BLaER1 (cell line): ENCODE measurements at regions not wholly inside any gene's neighbourhood (a gene's known extent, or its start where the extent isn't known, plus 50 kb on each side); places are given as distances from the start of the nearest gene placed in this dataset.
A peak's percentile ranks its signal among the peaks of the same experiment; 100 is the strongest.

Experiments
- H3K27ac ChIP-seq: shearing (Covaris generic); formaldehyde crosslinking; 2 replicates; pipeline ENCODE4 v1.8.1; 2022
- H3K27me3 ChIP-seq: shearing (Covaris generic); formaldehyde crosslinking; 2 replicates; pipeline ENCODE4 v1.8.1; 2022
- H3K36me3 ChIP-seq: shearing (Covaris generic); formaldehyde crosslinking; 2 replicates; pipeline ENCODE4 v1.8.1; 2022
- H3K4me1 ChIP-seq: shearing (Covaris generic); formaldehyde crosslinking; 2 replicates; pipeline ENCODE4 v1.8.1; 2022
- H3K4me2 ChIP-seq: shearing (Covaris generic); formaldehyde crosslinking; 2 replicates; pipeline ENCODE4 v1.8.1; 2022
- H3K4me3 ChIP-seq: shearing (Covaris generic); formaldehyde crosslinking; 2 replicates; pipeline ENCODE4 v1.8.1; 2022
- H3K9ac ChIP-seq: shearing (Covaris generic); formaldehyde crosslinking; 2 replicates; pipeline ENCODE4 v1.8.1; 2022
- H3K9me3 ChIP-seq: shearing (Covaris generic); formaldehyde crosslinking; 2 replicates; pipeline ENCODE4 v1.8.1; 2022
- H4K20me1 ChIP-seq: shearing (Covaris generic); formaldehyde crosslinking; 2 replicates; pipeline ENCODE4 v1.8.1; 2022
- Cebpa-rat ChIP-seq: shearing (Covaris generic); IDR thresholded peaks from 2 replicates; pipeline ENCODE4 v1.8.1; 2022

DNA sequence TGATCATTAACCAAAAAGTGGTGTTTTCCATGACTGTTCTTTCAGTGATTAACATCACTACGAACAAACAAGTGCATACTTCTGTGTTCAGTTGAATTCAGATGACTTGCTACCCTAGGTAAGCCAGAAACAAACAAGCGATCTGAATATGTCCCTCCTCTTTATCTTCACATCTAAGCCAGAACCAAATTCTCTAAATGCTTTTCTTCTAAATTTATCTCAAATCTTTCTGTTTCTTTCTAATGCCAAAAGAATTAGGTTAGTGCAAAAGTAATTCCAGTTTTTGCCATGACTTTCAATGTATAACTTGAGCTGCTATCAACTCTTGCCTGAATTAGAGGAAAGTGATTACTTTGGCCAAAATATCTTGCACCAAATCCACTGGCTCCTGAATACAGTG is 481.2 kb downstream of the COL11A1 start:
- Histone ChIP-seq H3K9me3 (no peaks in the 10 kb centered on the region), H4K20me1 (no peaks in the 10 kb centered on the region), H3K36me3 (no peaks in the 10 kb centered on the region), H3K9ac (no peak overlapping the region), H3K4me2 (no peak overlapping the region), H3K27me3 (no peaks in the 10 kb centered on the region), H3K4me1 (no peaks in the 10 kb centered on the region), H3K27ac (no peak overlapping the region), H3K4me3 (no peak overlapping the region)
- no peak for TF ChIP-seq Cebpa-rat

GRCh38 chr1:102615896-102616295 is 492.4 kb downstream of the COL11A1 start:
- H4K20me1 ChIP-seq = no peaks in the 10 kb centered on the region
- no peak for TF ChIP-seq Cebpa-rat
- H3K9ac ChIP-seq = no peak overlapping the region
- no peaks in the 10 kb centered on the region for H3K4me1 ChIP-seq
- H3K27ac ChIP-seq = no peak overlapping the region
- no peak overlapping the region for H3K4me2 ChIP-seq
- no peaks in the 10 kb centered on the region for H3K27me3 ChIP-seq
- H3K4me3 ChIP-seq = no peak overlapping the region
- H3K36me3 ChIP-seq = no peaks in the 10 kb centered on the region
- H3K9me3 ChIP-seq = no peaks in the 10 kb centered on the region

DNA sequence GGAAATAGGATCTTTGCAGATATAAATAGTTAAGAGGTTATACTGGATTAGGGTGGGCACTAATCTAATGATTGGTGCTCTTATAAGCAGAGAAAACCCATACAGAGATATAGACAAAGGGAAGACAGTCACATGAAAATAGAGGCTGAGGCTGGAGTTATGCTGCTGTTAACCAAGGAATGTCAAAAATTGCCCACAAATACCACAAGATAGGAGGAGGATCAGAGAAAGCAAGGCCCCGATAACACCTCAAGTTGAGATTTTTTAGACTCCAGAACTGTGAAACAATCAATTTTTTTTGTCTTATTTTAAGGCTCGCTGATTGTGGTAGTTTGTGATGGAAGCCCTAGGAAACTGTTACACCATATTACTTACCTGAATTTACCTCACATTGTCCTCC is 513.2 kb downstream of the COL11A1 start:
- H3K4me2 ChIP-seq = no peak overlapping the region
- H3K4me3 ChIP-seq = no peak overlapping the region
- H3K4me1 ChIP-seq = no peaks in the 10 kb centered on the region
- no peak for TF ChIP-seq Cebpa-rat
- no peaks in the 10 kb centered on the region for H4K20me1 ChIP-seq
- no peaks in the 10 kb centered on the region for H3K27me3 ChIP-seq
- H3K36me3 ChIP-seq = no peaks in the 10 kb centered on the region
- H3K9ac ChIP-seq = no peak overlapping the region
- H3K9me3 ChIP-seq = peaks cover 2% of the 10 kb centered on the region; the same call in 1 of the 2 replicates
- no peak overlapping the region for H3K27ac ChIP-seq

DNA sequence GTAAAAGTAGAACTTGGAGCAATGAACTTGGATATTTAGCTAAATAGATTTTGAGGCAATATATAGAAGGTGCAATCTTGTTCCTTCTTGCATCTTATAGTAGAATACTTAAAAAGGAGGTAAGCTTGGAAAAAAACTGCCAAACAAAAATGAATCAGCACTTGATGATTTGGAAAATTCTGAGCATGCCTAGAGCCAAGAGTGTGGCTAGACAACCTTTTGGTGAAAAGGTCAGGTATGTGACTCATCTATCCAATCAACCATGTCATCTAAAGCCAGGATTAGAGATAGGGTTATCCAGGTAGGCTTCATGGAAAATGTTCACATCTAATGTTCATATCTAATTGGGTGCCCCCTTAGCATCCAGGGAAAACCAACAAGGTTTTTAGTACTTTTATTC is 515.0 kb downstream of the COL11A1 start:
- no peak overlapping the region for H3K27ac ChIP-seq
- H3K9me3 ChIP-seq = peaks cover 7% of the 10 kb centered on the region
- no peak overlapping the region for H3K4me3 ChIP-seq
- no peaks in the 10 kb centered on the region for H4K20me1 ChIP-seq
- no peak overlapping the region for H3K4me2 ChIP-seq
- H3K36me3 ChIP-seq = no peaks in the 10 kb centered on the region
- no peaks in the 10 kb centered on the region for H3K4me1 ChIP-seq
- no peaks in the 10 kb centered on the region for H3K27me3 ChIP-seq
- TF ChIP-seq Cebpa-rat = no peak
- H3K9ac ChIP-seq = no peak overlapping the region

DNA sequence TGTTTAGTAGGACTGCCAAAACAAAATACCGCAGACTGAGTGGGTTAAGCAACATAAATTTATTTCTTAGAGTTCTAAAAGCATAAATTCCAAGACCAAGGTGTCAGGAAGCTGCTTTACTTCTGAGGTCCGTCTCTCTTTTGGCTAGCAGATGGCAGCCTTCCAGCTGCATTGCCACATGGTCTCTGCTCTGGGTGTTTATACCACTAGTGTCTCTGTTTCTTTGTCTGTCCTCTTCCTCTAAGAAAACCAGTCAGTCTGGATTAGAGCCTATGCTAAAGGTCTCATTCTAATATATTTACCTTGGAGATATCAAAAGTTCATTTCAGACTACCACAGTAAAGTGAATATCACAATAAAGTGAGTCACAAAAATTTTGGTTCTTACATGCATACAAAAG is 519.8 kb downstream of the COL11A1 start:
- Histone ChIP-seq H3K9me3 (peaks cover 7% of the 10 kb centered on the region), H3K9ac (no peak overlapping the region), H3K27me3 (no peaks in the 10 kb centered on the region), H3K36me3 (no peaks in the 10 kb centered on the region), H4K20me1 (no peaks in the 10 kb centered on the region), H3K27ac (no peak overlapping the region), H3K4me2 (no peak overlapping the region), H3K4me3 (no peak overlapping the region), H3K4me1 (peaks cover 10% of the 10 kb centered on the region)
- TF ChIP-seq Cebpa-rat = no peak

- Histone ChIP-seq H3K9me3 (peaks cover 14% of the 10 kb centered on the region), H3K9ac (no peak overlapping the region), H3K27me3 (no peaks in the 10 kb centered on the region), H3K4me1 (peaks cover 10% of the 10 kb centered on the region), H3K27ac (no peak overlapping the region), H4K20me1 (no peaks in the 10 kb centered on the region), H3K4me3 (no peak overlapping the region), H3K36me3 (no peaks in the 10 kb centered on the region), H3K4me2 (peak overlapping the region; percentile 43)
- no peak for TF ChIP-seq Cebpa-rat
These were observed 522.3 kb downstream of the COL11A1 start for GRCh38 chr1:102586022-102586421.

- Histone ChIP-seq H4K20me1 (no peaks in the 10 kb centered on the region), H3K36me3 (peaks cover 7% of the 10 kb centered on the region), H3K27ac (no peak overlapping the region), H3K4me1 (peaks cover 2% of the 10 kb centered on the region), H3K4me2 (no peak overlapping the region), H3K4me3 (no peak overlapping the region), H3K9me3 (peaks cover 13% of the 10 kb centered on the region), H3K9ac (no peak overlapping the region), H3K27me3 (no peaks in the 10 kb centered on the region)
- no peak for TF ChIP-seq Cebpa-rat
These were observed 527.5 kb downstream of the COL11A1 start for GRCh38 chr1:102580806-102581205.

DNA sequence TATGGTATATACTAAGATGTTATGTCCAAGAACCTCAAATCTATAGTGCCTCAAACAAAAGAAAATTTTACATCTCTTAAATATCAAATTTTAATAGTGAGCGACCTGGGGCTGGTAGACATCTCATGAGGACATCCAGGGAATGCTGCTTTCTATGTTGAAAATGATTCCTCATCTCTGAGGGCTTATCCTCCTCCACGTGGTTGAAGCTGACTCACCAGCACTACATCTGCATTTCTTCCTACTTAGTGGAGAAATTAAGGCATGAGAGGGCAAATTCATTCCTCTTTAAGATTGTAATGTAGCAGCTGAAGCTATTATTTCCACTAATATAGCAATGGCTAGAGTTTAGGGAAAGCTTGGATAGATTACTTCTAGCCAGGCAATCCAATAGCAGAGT is 529.5 kb downstream of the COL11A1 start:
- no peak overlapping the region for H3K4me2 ChIP-seq
- no peak for TF ChIP-seq Cebpa-rat

DNA sequence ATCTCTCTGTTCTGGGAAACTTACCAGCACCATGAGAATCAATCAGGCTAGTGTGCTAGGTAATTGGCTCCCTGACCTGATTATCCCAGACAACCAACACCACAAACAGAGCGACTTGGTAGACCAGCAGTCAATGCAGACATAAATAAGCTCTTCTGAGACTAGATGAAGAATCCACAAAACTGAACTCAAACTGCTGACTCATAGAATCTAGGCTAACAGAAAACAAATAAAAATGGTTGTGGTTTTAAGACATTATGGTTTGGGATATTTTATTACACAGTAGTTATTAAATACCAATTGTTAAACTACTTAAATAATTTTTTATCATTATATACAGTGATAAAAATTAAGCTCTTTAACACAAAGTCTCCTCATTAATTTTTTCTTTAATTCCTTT is 535.7 kb downstream of the COL11A1 start:
- Histone ChIP-seq H3K36me3 (peaks cover 6% of the 10 kb centered on the region), H4K20me1 (no peaks in the 10 kb centered on the region), H3K27ac (no peak overlapping the region), H3K4me3 (no peak overlapping the region), H3K4me1 (peaks cover under 1% of the 10 kb centered on the region; the same call in 1 of the 2 replicates), H3K9ac (no peak overlapping the region), H3K4me2 (no peak overlapping the region), H3K9me3 (peaks cover 28% of the 10 kb centered on the region), H3K27me3 (no peaks in the 10 kb centered on the region)
- TF ChIP-seq Cebpa-rat = no peak

More for the DNA sequence above, 529.5 kb downstream of the COL11A1 start:
- Histone ChIP-seq H4K20me1 (no peaks in the 10 kb centered on the region), H3K4me1 (no peaks in the 10 kb centered on the region), H3K27ac (no peak overlapping the region), H3K9me3 (peaks cover 13% of the 10 kb centered on the region), H3K36me3 (peaks cover 7% of the 10 kb centered on the region), H3K27me3 (no peaks in the 10 kb centered on the region), H3K4me3 (no peak overlapping the region), H3K9ac (no peak overlapping the region)

DNA sequence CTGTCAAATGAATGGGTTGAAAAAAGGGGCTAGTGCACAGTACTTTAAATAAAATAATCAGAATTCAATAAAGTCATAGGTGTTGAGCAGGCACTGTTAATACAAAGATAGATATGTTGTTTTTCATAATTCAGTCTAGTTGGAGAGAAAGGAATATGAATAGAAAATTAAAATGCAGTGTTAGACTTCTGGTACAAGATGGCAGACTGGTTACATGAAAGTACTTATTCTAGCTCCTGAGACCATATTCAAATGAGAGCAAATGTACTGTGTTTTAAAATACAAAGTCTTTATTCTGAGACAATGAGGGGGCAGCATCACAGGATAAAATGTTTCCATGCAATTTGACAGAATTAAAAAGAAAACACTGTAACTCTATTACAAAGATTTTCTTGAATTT is 542.1 kb downstream of the COL11A1 start:
- Histone ChIP-seq H3K4me3 (peak overlapping the region; percentile 67), H3K9ac (peak overlapping the region; percentile 96)
- TF ChIP-seq Cebpa-rat = no peak

DNA sequence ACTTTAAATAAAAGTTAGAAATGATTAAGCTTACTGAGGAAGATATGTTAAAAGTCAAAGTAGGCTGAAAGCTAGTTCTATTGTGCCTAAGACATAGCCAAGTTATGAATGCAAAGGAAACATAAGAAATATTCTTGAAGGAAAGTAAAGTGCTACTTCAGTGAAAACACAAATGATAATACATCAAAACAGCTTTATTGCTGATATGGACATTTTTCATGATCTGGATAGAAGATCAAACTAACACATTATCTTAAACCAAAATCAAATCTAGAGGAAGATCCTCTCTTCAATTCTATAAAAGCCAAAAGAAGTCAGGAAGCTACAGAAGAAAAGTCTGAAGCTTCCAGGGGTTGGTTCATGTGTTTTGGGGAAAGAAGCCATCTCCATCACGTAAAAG is 545.9 kb downstream of the COL11A1 start:
- Histone ChIP-seq H3K4me3 (peak overlapping the region; percentile 67), H3K9me3 (peaks cover 21% of the 10 kb centered on the region), H3K9ac (peak overlapping the region; percentile 96), H4K20me1 (no peaks in the 10 kb centered on the region), H3K4me1 (peaks cover 50% of the 10 kb centered on the region), H3K36me3 (no peaks in the 10 kb centered on the region; the same call in 1 of the 2 replicates), H3K27me3 (no peaks in the 10 kb centered on the region), H3K4me2 (peak overlapping the region; percentile 90), H3K27ac (peak overlapping the region; percentile 97)
- TF ChIP-seq Cebpa-rat = no peak

More for the DNA sequence above, 542.1 kb downstream of the COL11A1 start:
- Histone ChIP-seq H3K9me3 (peaks cover 16% of the 10 kb centered on the region; the same call in 1 of the 2 replicates), H3K27ac (peak overlapping the region; percentile 97), H3K4me1 (peaks cover 38% of the 10 kb centered on the region), H3K27me3 (no peaks in the 10 kb centered on the region), H3K4me2 (peak overlapping the region; percentile 90), H3K36me3 (peaks cover 3% of the 10 kb centered on the region; the same call in 1 of the 2 replicates), H4K20me1 (no peaks in the 10 kb centered on the region)
